ENCODE measurements at regions not wholly inside any gene's neighbourhood (a gene's known extent, or its start where the extent isn't known, plus 50 kb on each side); places are given as distances from the start of the nearest gene placed in this dataset.

DNA sequence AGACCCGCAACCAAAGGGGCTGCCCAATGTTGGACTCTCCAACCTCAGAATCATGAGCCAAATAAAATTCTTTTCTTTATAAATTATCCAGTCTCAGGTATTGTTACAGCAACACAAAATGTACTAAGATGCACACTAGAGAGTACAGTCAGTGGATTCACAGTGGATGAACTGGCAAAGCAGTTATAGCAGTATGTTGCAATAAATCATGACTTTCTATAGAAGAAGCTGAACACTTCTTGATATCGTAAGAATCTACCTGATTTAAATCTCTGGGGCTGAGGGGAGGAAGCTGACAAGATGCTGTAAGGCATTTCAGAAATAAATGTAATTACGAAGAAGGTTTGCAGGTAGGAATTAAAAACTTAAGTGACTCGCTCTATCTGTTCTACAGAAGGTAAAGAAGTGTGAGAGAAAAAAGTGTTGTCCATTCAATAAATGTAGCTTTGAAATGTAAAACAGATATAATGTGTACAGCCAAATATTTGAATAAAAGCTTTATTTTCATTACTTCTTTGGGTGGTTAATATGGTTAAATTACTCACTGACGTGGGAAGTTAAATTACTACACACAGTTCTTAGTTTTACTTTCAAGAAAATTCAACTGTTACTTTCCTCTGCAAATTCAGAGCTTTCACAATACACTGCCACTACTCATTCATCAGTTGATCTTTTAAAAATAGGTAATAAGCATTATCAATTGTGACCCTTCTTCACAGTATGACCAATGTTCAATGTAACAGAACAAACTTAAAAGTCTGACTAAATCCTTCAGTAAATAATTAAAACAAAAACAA, 439.1 kb downstream of the SHQ1 start:
- TF ChIP-seq, protein P1, sequence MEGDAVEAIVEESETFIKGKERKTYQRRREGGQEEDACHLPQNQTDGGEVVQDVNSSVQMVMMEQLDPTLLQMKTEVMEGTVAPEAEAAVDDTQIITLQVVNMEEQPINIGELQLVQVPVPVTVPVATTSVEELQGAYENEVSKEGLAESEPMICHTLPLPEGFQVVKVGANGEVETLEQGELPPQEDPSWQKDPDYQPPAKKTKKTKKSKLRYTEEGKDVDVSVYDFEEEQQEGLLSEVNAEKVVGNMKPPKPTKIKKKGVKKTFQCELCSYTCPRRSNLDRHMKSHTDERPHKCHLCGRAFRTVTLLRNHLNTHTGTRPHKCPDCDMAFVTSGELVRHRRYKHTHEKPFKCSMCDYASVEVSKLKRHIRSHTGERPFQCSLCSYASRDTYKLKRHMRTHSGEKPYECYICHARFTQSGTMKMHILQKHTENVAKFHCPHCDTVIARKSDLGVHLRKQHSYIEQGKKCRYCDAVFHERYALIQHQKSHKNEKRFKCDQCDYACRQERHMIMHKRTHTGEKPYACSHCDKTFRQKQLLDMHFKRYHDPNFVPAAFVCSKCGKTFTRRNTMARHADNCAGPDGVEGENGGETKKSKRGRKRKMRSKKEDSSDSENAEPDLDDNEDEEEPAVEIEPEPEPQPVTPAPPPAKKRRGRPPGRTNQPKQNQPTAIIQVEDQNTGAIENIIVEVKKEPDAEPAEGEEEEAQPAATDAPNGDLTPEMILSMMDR (IDR thresholded peaks at IDR 0.05), result no peak

GRCh38 chr3:72407766-72408165, 440.5 kb downstream of the SHQ1 start:
- TF ChIP-seq, protein P1 (IDR thresholded peaks at IDR 0.05), result no peak

DNA sequence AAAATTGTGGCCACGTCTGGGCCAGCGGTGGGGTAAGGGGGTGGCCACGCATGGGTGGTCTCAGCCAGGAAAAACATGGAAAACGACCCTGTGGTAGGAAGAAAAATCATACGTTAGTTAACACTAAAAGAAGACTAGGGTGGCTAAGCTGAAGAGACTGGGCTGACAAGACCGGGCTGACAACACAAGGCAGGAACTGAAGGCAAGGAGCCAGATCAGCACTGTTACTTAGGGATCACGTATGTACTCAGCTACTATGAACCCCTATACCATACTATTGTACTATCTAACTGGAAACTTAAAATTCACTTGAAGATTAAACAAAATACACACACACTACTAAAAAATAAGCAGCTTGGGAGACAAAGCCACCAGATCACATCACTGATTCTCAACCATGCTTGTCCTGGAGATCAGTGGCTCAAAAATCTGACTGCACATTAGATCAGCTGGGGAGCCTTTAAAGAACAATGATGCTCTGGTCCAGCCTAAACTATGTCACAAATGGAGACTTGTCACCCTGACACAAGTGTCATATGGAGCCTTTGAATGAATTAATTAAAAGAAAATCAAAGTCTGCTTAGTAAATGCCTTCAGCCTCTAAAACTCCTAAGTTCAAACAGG, 442.2 kb downstream of the SHQ1 start:
- TF ChIP-seq, protein P1 (IDR thresholded peaks at IDR 0.05), result no peak

GRCh38 chr3:72401005-72401545, 447.2 kb downstream of the SHQ1 start:
- TF ChIP-seq, protein P1 (IDR thresholded peaks at IDR 0.05), result no peak

DNA sequence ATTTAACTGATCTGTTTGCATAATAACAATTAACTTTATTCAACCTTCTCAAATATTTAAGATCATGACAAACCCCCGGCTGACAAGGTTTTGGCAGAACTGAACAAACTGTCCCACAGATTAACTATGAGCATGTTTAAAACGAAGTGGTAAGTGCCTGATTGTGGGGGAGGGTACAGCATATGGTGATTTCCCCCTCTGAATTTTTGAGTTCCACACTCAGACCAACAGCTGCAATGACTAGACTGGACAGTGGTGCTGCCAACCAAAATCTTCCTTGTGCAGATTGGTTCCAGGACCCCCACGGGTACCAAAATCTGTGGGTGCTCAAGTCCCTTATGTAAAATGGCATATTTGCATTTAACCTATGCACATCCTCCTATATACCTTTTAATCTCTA, 449.5 kb downstream of the SHQ1 start:
- TF ChIP-seq, protein P1 (IDR thresholded peaks at IDR 0.05), result no peak

DNA sequence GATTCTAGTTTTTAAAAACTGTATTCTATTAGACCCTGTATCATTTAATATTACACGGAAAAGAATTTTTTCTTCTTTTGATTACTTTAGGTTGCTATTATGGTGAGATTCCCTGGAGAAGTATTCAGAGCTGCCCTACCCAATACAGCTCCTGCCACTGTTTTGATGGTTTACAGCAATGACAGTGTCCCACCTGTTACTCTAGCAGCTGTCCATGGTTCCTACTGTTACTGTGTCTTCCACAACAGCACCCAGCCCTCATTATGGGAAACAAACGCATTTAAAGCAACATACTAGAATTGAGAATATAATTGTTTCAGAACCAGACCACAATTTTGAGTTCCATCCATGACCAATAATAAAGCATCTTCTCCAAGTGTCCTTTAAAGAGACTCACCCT, 450.7 kb downstream of the SHQ1 start:
- TF ChIP-seq, protein P1 (IDR thresholded peaks at IDR 0.05), result no peak

- TF ChIP-seq, protein P1 (IDR thresholded peaks at IDR 0.05), result no peak
Measured at GRCh38 chr3:72396899-72397298, 451.3 kb downstream of the SHQ1 start.
